Muscle layer of colon (tissue), 2 donors: ENCODE measurements at regions not wholly inside any gene's neighbourhood (a gene's known extent, or its start where the extent isn't known, plus 50 kb on each side); places are given as distances from the start of the nearest gene placed in this dataset.

Source experiments
- H3K27ac ChIP-seq: one replicate; pipeline ENCODE4 v1.7.0; 2013; ENCODE audit warnings: low read depth, mild to moderate bottlenecking, low read length, moderate library complexity
- H3K27me3 ChIP-seq, 2 donors: one replicate each; pipeline ENCODE4 v1.7.0; 2013; ENCODE audit warnings: low read length in 2 of 2, mild to moderate bottlenecking in 2 of 2; ENCODE audit not compliant: insufficient read depth in 2 of 2, control insufficient read depth in 1 of 2
- H3K36me3 ChIP-seq: one replicate; pipeline ENCODE4 v1.7.0; 2013; ENCODE audit warnings: mild to moderate bottlenecking, low read length; ENCODE audit not compliant: insufficient read depth
- H3K4me1 ChIP-seq: one replicate; pipeline ENCODE4 v1.7.0; 2013; ENCODE audit warnings: mild to moderate bottlenecking, low read length; ENCODE audit not compliant: insufficient read depth
- H3K4me3 ChIP-seq, 2 donors: one replicate each; pipeline ENCODE4 v1.7.0; 2013; ENCODE audit warnings: low read length in 2 of 2, low read depth in 1 of 2, mild to moderate bottlenecking in 1 of 2, moderate library complexity in 1 of 2
- H3K9ac ChIP-seq: one replicate; pipeline ENCODE4 v1.7.0; 2013; ENCODE audit warnings: low read length
- H3K9me3 ChIP-seq: one replicate; pipeline ENCODE4 v1.7.0; 2013; ENCODE audit warnings: mild to moderate bottlenecking, low read length
- donor health status: abdominal sarcoma.
- donor health status: Adenocarcinoma of cecum.

GRCh38 chr2:83528767-83529166 lies 930.3 kb downstream of the SUCLG1 start:
- H3K27me3 ChIP-seq = no peaks in the 10 kb centered on the region
- no peaks in the 10 kb centered on the region for H3K4me1 ChIP-seq
- no peak overlapping the region for H3K9ac ChIP-seq
- H3K4me3 ChIP-seq = no peak overlapping the region
- H3K9me3 ChIP-seq = no peaks in the 10 kb centered on the region
- no peaks in the 10 kb centered on the region for H3K36me3 ChIP-seq
- H3K27ac ChIP-seq = no peak overlapping the region

GRCh38 chr2:83522891-83523493 lies 936.1 kb downstream of the SUCLG1 start:
- Histone ChIP-seq H3K9me3 (no peaks in the 10 kb centered on the region), H3K36me3 (no peaks in the 10 kb centered on the region), H3K4me1 (no peaks in the 10 kb centered on the region), H3K4me3 (no peak overlapping the region), H3K27ac (no peak overlapping the region), H3K27me3 (no peaks in the 10 kb centered on the region), H3K9ac (no peak overlapping the region)

GRCh38 chr2:83517727-83518368 lies 941.2 kb downstream of the SUCLG1 start:
- no peak overlapping the region for H3K9ac ChIP-seq
- H3K9me3 ChIP-seq = no peaks in the 10 kb centered on the region
- no peak overlapping the region for H3K4me3 ChIP-seq

GRCh38 chr2:83516503-83516902 lies 942.6 kb downstream of the SUCLG1 start:
- H3K36me3 ChIP-seq = no peaks in the 10 kb centered on the region
- no peaks in the 10 kb centered on the region for H3K4me1 ChIP-seq

More at GRCh38 chr2:83517727-83518368, 941.2 kb downstream of the SUCLG1 start:
- Histone ChIP-seq H3K36me3 (no peaks in the 10 kb centered on the region), H3K27ac (no peak overlapping the region), H3K27me3 (no peaks in the 10 kb centered on the region), H3K4me1 (no peaks in the 10 kb centered on the region)

GRCh38 chr2:83487451-83487850 lies 971.6 kb downstream of the SUCLG1 start:
- Histone ChIP-seq H3K36me3 (no peaks in the 10 kb centered on the region), H3K4me3 (no peak overlapping the region), H3K9ac (no peak overlapping the region), H3K27ac (no peak overlapping the region), H3K27me3 (no peaks in the 10 kb centered on the region), H3K9me3 (no peaks in the 10 kb centered on the region), H3K4me1 (no peaks in the 10 kb centered on the region)

More at GRCh38 chr2:83516503-83516902, 942.6 kb downstream of the SUCLG1 start:
- Histone ChIP-seq H3K9ac (no peak overlapping the region), H3K27ac (no peak overlapping the region), H3K27me3 (no peaks in the 10 kb centered on the region), H3K4me3 (no peak overlapping the region), H3K9me3 (no peaks in the 10 kb centered on the region)

GRCh38 chr2:83481436-83481835 lies 977.6 kb downstream of the SUCLG1 start:
- Histone ChIP-seq H3K36me3 (no peaks in the 10 kb centered on the region), H3K9ac (no peak overlapping the region), H3K9me3 (no peaks in the 10 kb centered on the region), H3K27ac (no peak overlapping the region), H3K4me3 (no peak overlapping the region), H3K27me3 (no peaks in the 10 kb centered on the region), H3K4me1 (no peaks in the 10 kb centered on the region)

GRCh38 chr2:83478037-83478436 lies 981.0 kb downstream of the SUCLG1 start:
- H3K4me1 ChIP-seq = no peaks in the 10 kb centered on the region

GRCh38 chr2:83475371-83475770 lies 983.7 kb downstream of the SUCLG1 start:
- Histone ChIP-seq H3K9ac (no peak overlapping the region), H3K4me1 (no peaks in the 10 kb centered on the region), H3K27me3 (no peaks in the 10 kb centered on the region), H3K4me3 (no peak overlapping the region), H3K36me3 (no peaks in the 10 kb centered on the region), H3K27ac (no peak overlapping the region), H3K9me3 (no peaks in the 10 kb centered on the region)

More at GRCh38 chr2:83478037-83478436, 981.0 kb downstream of the SUCLG1 start:
- Histone ChIP-seq H3K36me3 (no peaks in the 10 kb centered on the region), H3K27me3 (no peaks in the 10 kb centered on the region), H3K9ac (no peak overlapping the region), H3K4me3 (no peak overlapping the region), H3K9me3 (no peaks in the 10 kb centered on the region), H3K27ac (no peak overlapping the region)

GRCh38 chr2:83471655-83472054 lies 987.4 kb downstream of the SUCLG1 start:
- Histone ChIP-seq H3K36me3 (no peaks in the 10 kb centered on the region), H3K4me3 (no peak overlapping the region), H3K27me3 (no peaks in the 10 kb centered on the region), H3K27ac (no peak overlapping the region), H3K4me1 (no peaks in the 10 kb centered on the region), H3K9ac (no peak overlapping the region), H3K9me3 (no peaks in the 10 kb centered on the region)

GRCh38 chr2:83470928-83471327 lies 988.2 kb downstream of the SUCLG1 start:
- H3K9ac ChIP-seq = no peak overlapping the region
- H3K27ac ChIP-seq = no peak overlapping the region
- no peaks in the 10 kb centered on the region for H3K4me1 ChIP-seq
- H3K9me3 ChIP-seq = no peaks in the 10 kb centered on the region
- H3K36me3 ChIP-seq = no peaks in the 10 kb centered on the region
- H3K27me3 ChIP-seq = no peaks in the 10 kb centered on the region
- no peak overlapping the region for H3K4me3 ChIP-seq

- Histone ChIP-seq H3K4me1 (no peaks in the 10 kb centered on the region), H3K27ac (no peak overlapping the region), H3K36me3 (no peaks in the 10 kb centered on the region), H3K9ac (no peak overlapping the region), H3K9me3 (no peaks in the 10 kb centered on the region), H3K4me3 (no peak overlapping the region), H3K27me3 (no peaks in the 10 kb centered on the region)
Measured at GRCh38 chr2:83464444-83464843, 994.6 kb downstream of the SUCLG1 start.

GRCh38 chr2:83462881-83463280 lies 996.2 kb downstream of the SUCLG1 start:
- no peaks in the 10 kb centered on the region for H3K27me3 ChIP-seq
- H3K9ac ChIP-seq = no peak overlapping the region
- no peak overlapping the region for H3K27ac ChIP-seq
- H3K4me3 ChIP-seq = no peak overlapping the region
- no peaks in the 10 kb centered on the region for H3K9me3 ChIP-seq
- no peaks in the 10 kb centered on the region for H3K36me3 ChIP-seq
- H3K4me1 ChIP-seq = no peaks in the 10 kb centered on the region
